NCI-H2171 treated with DMSO at 0.1 percent for 48 hours (cell line): ENCODE measurements at regions not wholly inside any gene's neighbourhood (a gene's known extent, or its start where the extent isn't known, plus 50 kb on each side); places are given as distances from the start of the nearest gene placed in this dataset.
A peak's percentile ranks its signal among the peaks of the same experiment; 100 is the strongest.
"Not testable (repeated sequence)": the region's sequence is repeated elsewhere in the genome, so short reads cannot be mapped to it uniquely, and the experiment has no call there.

Experiments used
- DNase-seq: peaks from one replicate; lab custom pipeline; 2025; lab: John Stamatoyannopoulos, UW

DNA sequence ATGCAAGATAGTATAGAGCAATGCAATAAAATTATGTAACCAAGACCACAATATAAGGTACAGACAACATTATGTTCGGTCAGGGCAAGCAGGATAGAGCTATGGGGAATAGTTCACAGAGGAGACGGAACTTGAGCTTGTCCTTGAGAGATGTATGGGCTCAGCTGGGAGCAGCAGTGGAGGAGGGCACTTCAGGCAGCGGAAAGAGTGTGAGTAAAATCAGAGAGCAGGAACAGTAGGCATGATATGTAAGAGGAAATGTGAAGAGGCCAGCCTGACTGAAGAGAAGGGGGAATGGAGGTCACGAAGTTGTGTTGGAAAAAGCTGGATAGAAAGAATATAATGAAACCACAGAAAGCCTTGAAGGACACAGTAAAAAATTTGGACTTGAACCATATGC, 217.2 kb upstream of the NOCT start:
- DNase-seq, result no peak

DNA sequence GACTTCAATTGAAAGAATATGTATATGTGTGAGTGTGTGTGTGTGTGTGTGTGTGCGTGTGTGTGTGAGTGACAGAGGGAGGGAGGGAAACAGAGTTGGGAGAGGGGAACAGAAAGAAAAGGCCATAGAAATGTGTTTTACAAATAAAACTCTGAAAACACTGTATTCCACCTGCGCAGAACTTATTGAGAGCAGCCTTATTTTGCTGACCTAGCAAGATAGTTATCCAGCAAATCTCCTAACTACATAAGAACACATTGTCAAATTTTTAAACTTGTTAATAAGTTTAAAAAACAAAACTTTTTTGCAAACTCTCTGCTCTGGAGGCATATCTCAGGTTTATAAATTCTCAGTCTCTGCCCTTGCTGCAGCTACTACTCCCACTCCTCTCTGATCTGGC, 217.9 kb upstream of the NOCT start:
- DNase-seq, result no peak

DNA sequence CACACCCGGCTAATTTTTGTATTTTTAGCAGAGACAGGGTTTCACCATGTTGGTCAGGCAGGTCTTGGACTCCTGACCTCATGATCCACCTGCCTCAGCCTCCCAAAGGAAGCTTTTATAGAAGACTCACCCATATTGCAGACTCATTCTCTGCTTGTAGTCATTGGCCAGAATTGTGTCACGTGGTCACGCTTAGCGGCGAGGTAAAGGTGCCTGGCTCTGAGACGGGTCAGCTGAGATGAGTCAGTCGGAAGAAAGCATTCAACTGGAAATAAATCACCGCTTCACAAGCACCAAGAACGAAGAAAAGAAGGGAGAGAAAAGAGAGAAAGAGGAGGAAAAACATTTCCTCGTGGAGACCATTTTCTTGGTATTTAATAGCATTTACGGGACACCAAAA, 218.8 kb upstream of the NOCT start:
- DNase-seq, result no peak

DNA sequence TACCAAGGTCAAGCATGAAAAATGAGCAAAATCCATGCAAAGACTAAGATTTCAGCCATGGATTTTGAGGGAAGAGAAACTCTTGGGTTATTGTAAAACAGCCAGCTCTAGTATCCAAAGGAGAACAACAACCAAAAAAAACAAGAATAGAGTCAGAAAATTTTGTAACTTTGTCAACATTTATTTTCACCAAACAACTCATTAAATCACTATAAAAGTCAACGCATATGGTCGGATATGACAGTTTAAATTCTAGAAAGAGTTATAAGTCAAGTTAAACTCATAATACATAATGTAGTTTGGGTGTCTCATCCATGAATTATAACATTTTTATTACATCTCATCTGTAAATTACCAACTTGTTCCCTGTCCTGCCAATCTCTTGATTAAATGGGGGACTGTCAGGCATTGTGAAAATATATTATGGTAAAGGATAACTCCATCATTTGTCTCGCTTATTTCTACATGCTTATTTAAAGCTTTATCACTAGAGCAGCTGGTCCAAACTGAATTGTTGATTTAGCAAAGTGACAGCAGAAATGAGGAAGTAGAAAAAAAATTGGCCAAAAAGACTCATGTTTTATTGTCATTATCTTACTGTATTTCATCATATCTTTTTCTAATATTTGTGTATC, 224.8 kb upstream of the NOCT start:
- DNase-seq, result no peak

DNA sequence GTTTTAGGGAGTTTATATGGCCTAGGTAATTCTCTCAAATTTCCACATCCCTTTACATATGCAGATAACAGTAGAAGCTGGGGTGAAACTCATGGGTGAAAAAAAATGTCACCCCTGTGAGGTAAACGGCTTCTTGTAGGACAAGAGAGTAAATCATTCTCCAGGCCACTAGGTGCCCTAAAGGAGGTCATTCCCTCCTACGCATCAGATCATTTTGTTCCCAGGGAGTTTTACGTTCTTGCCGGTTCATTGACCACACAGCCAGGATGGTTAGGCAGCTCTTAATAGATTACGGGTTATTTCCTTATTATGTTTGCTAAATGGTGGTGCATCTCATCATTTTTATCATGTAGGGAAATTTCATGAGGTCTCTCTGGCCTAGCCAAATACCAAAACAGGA, 225.8 kb upstream of the NOCT start:
- DNase-seq, result no peak

DNA sequence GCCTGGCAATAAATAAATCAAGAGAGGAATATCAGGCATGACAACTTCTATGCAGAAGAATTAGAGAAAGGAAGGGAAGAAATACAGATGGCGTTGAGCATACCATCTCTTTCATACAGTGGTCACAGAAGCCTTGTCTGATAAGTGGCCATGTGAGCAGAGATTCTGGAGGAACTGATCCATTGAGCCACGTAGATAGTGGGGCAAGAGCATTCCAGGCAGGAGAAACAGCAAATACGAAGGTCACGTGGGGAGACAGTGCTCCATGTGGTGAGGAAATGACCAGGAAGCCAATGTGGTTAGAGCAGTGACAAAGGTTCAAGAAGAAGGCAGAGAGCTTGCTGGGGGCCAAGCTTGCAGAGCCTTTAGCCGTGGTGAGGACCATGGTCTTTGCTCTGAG, 226.7 kb upstream of the NOCT start:
- DNase-seq, result no peak

DNA sequence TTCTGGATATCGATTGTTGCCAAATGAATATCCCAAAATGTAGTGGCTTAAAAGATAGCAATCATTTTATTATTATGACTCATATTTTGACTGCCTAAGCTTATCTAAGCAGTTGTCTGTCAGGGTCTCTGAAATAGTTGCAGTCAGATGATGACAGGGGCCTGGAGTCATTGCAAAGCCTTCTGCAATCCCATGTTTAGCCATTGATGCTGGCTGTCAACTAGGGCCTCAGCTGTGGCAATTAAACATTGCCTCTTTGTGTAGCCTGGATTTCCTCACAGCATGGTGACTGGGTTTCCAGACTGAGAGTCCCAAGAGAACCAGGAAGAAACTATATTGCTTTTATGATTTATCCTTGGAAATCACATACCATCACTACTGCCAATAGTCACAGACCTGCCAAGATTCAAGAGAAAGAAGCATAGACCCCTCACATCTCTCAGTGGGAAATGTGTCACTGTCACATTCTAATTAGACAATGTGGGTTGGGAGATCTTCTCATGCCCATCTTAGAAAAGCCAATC, 227.3 kb upstream of the NOCT start:
- no peak for DNase-seq

DNA sequence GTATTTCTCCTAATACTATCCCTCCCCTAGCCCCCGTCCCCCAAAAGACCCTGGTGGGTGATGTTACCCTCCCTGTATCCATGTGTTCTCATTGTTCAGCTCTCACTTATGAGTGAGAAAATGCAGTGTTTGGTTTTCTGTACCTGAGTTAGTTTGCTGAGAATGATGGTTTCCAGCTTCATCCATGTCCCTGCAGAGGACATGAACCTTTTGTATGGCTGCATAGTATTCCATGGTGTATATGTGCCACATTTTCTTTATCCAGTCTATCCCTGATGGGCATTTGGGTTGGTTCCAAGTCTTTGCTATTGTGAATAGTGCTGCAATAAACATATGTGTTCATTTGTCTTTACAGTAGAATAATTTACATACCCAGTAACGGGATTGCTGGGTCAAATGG, 235.8 kb upstream of the NOCT start:
- not testable (repeated sequence) for DNase-seq

DNA sequence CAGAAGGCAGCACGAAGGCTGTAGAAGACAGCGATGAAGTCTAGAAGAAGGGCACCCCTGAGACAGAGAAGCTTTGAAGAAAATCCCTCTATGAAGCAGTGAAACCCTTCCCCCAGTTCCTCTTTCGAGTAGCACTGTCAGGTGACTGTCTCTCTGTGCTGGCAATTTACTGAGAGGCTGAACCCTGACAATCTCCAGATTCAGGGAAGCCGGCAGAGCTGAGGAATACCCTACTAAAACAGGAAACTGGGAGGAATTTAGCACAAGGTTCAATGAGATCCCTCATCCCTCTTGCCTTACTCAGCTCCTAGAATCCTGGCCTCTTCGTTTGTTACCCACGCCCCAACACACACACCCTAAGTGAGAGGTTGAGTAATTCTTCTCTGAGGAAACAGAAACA, 239.7 kb upstream of the NOCT start:
- DNase-seq, result no peak

DNA sequence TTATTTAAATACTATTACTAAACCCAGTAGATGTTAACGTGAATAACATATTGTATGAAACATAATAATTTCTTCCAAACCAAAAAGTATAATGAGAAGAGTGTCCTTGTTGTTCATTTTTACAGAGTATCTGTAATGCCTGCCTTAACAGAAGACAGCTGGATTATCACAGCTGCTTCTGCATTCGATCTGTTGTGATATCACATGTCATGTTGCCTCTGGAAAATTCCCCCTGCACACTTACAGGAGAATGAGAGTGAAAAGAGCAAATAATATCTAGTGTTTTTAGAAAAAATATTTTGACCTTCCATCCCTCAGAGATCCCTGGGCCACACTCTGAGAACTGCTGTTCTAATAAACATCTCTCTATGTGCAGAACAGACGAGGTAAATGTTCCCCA, 240.1 kb upstream of the NOCT start:
- peak; percentile 4 for DNase-seq

DNA sequence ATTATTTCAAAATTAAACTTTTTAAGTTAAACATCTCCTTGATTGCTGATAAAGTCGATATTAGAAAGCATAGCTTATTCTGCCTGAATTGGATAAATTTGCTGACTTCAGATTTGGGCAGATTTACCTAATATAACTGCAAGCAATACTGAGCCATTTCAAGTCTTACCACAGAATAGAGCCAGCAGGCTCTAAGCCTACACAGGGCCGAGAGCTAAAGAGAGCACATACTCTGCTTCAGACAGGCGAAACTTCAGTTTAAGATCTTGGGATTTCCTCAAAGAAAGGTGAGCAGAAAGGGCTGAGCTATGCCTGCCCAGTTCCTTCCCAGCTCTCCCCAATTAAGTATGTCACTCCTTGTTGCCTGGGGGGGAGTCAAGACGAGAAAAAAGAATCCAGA, 240.6 kb upstream of the NOCT start:
- no peak for DNase-seq

DNA sequence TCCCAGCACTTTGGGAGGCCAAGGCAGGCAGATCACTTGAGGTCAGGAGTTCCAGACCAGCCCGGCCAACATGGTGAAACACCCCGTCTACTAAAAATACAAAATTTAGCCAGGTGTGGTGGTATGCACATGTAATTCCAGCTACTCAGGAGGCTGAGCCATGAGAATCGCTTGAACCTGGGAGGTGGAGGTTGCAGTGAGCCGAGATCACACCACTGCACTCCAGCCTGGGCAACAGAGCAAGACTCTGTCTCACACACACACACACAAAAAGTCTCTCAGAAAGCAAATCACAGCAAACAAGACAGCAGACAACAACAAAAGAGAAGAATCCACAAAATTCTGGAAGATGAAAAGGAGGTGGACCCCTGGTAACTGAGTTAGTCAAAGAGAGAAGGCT, 241.5 kb upstream of the NOCT start:
- DNase-seq, result not testable (repeated sequence)

DNA sequence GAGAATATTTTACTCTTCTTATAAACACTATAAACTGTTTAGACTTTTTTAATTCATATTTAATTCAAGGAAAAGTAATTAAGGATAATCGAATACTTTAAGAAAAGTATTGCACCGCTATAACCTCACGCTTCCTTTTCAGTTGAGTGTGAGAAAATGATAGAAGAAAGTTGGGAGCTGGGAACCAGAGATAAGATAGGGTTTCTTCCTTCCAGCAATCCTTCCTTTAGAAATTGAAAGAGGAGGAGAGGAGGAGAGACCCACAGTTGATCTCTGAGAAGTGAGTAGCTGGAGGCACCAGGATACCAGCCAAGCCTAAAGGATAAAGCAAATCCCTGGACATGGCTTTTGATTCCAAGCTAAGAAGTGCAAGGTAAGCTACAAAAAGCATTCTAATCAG, 242.3 kb upstream of the NOCT start:
- DNase-seq, result no peak

DNA sequence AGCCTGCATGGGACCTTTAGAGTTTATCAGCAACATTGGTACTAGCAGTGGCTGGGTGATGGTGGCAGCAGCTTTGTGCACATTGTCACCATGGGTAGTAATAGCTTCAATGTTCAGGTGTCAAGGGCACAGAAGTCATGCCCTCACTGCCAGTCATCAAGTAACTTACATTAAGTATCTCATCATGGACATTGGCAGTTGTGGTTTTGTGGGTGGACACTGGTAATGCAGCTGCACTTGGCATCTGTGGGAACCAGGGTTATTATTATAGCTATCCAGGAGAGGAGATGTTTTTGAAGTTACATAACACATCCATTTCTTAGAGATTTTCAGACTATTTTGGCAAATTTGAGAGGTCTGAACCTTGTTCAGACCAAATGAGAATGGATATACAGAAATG, 243.2 kb upstream of the NOCT start:
- DNase-seq, result no peak

DNA sequence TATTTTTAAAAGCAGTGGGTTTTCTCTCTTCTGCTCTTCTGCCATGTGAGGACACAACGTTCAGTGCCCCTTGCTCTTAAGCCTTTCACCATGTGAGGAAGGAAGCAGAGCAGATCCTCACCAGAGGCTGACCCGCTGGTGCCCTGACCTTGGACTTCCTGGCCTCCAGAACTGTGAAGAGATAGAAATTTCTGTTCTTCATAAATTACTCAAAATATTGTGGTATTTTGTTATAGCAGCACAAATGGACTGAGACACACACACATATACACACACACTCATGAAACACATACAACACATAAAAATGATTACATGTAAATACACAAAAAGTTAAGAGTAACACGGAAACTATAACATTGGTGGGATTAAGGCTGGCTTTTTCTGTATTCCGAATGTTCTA, 244.8 kb upstream of the NOCT start:
- DNase-seq, result no peak

DNA sequence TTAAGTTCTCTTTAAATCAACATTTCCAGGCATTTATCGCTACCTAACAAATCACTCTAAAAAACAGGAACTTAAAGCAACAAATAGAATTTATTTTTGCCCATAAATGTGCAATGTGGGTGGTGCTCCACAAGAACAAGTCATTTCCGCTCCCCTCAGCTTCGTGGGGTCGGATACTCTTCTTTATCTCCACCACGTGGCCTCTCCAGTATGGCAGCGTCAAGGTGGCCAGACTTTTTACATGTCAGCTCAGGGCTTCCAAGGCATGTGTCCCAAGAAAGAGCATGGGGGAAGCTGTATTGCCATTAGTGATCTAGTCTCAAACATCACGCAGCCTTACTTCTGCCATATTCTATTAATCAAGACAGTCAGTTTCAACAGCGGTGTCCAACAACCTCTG, 249.2 kb upstream of the NOCT start:
- no peak for DNase-seq

DNA sequence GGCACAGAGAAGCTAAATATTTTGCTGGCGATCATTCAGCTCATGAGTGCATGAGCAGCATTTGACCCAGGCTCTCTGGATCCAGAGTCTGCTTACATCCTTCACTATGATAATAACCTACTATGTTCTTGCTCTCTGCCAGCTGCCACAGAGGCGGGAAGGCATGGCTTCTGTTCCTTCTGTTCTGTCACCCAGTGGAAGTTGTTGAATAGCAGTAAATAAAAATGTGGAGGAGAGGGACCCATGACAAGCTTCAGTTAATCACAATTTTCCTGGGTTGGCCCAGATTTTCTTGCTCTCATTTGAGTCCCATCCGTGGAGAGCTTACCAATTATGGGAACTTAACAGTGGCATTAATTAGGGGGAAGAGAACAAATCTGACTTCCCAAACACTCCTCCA, 250.1 kb upstream of the NOCT start:
- DNase-seq, result no peak

DNA sequence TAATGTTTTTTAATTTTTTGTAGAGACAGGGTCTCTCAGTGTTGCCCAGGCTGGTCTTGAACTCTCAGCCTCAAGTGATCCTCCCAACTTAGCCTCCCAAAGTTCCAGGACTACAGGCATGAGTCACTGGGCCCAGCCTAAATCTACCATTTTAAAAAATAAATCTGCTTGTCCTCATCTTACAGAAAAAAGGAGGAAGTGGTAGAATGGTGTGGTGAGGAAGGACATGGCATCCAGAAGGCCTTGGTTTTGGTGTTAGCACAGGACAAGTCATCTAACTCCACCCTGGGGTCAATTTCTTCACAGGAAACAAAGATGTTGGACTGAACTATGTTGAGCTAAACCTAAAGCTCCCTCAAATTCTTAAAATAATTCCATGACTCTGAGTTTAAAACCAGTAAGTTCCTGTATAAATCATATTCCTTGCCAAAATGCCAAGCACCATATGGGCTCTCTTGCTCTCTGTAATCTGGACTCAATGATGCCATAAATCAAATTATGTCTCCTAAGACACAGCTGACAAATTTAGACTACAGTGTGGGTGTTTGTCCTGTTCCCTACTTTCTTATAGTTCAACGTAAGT, 253.9 kb upstream of the NOCT start:
- DNase-seq, result no peak

DNA sequence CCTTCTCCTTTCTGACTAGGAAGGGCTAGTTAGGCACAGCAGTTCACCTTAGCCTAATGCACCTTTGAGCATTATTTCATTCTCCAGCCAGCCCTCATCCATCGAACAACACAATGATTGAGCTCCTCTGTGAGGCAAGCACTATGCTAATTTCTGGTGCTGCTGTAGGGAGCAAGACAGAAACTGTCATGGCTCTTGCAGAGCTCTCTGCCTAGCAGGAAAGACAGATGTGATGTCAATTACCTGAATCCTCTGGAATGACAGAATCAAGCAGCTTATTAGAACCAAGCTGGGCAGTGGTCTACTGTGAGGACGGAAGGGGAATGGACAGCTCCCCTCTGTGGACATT, 256.1 kb upstream of the NOCT start:
- no peak for DNase-seq

DNA sequence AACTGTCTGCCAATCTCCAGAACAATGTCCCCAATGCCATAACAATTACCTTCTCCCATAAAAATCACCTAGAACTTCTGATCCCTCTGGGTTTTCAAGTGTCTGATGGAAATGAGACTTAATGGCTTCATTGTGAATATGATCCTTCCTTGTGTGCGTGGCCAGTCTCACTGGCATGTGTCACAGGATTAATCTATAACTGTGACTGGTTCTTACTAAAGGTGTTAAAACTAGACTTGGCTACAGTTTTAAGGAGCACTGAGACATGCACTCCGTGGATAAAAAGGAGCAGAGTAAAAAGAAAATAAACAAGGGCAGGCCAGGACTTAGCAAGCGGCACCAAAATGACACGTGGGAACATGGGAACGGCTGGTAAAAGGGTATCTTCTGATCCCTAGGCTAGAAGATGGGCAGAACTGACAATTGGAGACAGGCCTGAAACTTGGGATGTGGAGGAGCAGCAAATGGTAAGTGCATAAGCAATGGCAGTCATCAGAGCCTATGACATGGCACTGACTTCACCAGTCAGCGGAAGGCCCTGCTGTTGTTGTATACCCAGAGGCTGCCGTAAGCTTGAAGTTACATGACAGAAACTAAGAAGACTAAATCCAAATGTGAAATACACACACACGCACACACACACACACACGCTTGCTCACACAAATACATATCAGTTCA, 256.6 kb upstream of the NOCT start:
- DNase-seq, result no peak

DNA sequence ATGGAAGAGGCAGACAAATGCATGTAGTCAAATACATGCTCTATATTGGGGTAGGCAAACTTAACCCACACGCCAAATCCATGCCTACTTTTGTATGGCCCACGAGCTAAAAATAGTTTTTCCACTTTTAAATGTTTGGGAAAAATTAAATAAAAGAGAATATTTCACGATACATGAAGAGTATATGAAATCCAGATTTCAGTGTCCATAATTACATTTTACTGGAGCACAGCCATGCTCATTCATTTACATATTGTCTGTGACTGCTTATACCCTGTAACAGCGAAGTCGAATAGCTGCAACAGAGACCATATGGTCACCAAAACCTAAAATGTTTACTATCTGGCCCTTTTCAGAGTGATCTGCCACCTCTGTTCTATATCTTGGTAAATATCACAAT, 257.4 kb upstream of the NOCT start:
- no peak for DNase-seq

DNA sequence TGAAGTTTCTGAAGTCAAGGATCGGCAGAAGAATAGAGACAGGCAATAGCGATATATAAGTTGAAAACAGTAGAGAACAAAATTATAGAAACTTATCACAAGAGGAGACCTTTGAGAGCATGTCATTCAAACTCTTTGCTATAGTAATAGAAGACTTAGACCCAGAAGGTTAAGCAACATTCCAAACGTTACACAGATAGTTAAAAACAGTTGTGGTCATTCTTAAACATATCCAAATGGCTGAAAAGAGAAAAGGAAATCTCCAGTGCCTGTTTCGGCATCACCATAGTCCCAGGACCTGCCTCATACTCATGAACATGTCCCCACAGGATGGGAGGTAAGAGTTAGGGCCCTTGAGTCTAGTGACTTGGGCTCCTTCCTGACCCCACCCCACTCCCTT, 258.1 kb upstream of the NOCT start:
- no peak for DNase-seq

DNA sequence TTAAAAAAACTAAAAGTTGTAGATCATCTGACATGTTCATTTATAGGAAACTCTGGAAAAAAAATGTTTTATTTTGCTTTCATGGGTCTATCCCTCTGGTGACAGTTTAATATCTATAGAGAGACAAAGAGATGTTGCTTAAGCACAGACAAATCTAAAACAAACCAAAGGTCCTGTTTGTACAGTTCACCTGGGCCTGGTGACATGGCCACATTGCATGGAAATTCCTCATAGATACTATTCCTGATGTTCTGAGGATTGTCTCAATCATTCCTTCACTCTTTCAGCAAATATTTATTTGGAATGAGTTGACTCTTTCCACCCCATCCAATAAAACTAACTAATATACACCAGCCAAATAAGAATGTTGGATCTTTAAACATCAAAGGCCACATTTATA, 259.1 kb upstream of the NOCT start:
- DNase-seq, result no peak

DNA sequence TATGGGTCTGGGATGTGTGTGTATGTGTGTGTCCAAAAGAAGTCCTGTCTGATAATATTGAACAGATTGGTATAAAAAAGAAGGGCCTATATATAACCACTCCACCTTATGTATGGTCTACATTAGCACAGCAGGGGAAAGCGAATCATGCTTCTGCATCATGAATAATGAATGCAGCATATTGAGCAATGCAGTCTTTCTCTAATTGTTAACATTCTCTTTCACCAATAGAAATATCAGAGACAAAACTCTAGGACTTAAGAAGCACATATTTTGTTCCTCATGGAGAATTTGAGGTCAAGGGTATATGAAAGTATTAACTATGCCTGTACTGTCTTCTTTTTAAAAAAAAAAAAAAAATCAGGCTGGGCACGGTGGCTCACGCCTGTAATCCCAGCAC, 264.3 kb upstream of the NOCT start:
- no peak for DNase-seq
